ENCODE measurements at regions not wholly inside any gene's neighbourhood (a gene's known extent, or its start where the extent isn't known, plus 50 kb on each side); places are given as distances from the start of the nearest gene placed in this dataset.
"Not testable (repeated sequence)": the region's sequence is repeated elsewhere in the genome, so short reads cannot be mapped to it uniquely, and the experiment has no call there.

- no peaks in the 10 kb centered on the region for H3K4me1 Mint-ChIP-seq
- ATAC-seq (no peak), DNase-seq (no peak)
- no peaks in the 10 kb centered on the region for H3K27me3 Mint-ChIP-seq
- H3K27ac Mint-ChIP-seq, result no peak overlapping the region
- no peak overlapping the region for H3K4me3 Mint-ChIP-seq
- H3K9me3 Mint-ChIP-seq, result no peaks in the 10 kb centered on the region
Measured at GRCh38 chrX:12065251-12065650, 73.0 kb upstream of the FRMPD4 start.

- no peak overlapping the region for H3K27ac Mint-ChIP-seq
- ATAC-seq, result no peak
- no peak for DNase-seq
- H3K27me3 Mint-ChIP-seq, result peaks cover 21% of the 10 kb centered on the region
- no peaks in the 10 kb centered on the region for H3K9me3 Mint-ChIP-seq
- H3K4me3 Mint-ChIP-seq, result no peak overlapping the region
- no peaks in the 10 kb centered on the region for H3K4me1 Mint-ChIP-seq
Measured at GRCh38 chrX:12076046-12076445, 62.2 kb upstream of the FRMPD4 start.

- H3K4me1 Mint-ChIP-seq, result no peaks in the 10 kb centered on the region
- no peak for ATAC-seq
- H3K27me3 Mint-ChIP-seq, result peaks cover 9% of the 10 kb centered on the region
- H3K4me3 Mint-ChIP-seq, result no peak overlapping the region
- peaks cover 4 to 8% of the 10 kb centered on the region in 2 donors for H3K9me3 Mint-ChIP-seq
- no peak for DNase-seq
- no peak overlapping the region for H3K27ac Mint-ChIP-seq
Measured at GRCh38 chrX:12080265-12080664, 58.0 kb upstream of the FRMPD4 start.

- not testable (repeated sequence) for H3K27ac Mint-ChIP-seq, H3K9me3 Mint-ChIP-seq, DNase-seq, H3K4me1 Mint-ChIP-seq, H3K27me3 Mint-ChIP-seq, H3K4me3 Mint-ChIP-seq, ATAC-seq
Measured at GRCh38 chrX:12082959-12083358, 55.3 kb upstream of the FRMPD4 start.
